ENCODE measurements at regions not wholly inside any gene's neighbourhood (a gene's known extent, or its start where the extent isn't known, plus 50 kb on each side); places are given as distances from the start of the nearest gene placed in this dataset.

DNA sequence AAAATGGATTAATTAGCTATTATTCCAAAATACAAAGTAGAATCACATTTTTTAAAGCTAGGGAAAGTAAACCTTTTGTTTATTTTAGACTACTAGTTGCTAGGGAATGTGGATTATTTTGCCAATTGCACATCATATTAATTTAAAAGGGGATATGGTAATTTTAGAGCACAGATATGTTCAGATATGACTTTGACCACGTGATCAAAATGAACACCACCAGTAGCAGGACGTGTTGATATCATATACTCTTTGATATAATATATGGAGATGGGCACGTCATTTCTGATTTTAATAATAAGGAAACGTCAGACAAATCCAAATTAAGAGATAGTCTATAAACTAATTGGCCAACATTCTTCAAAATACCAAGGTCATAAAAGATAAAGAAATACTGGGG is 1188.3 kb upstream of the CNTN5 start:
- no peak for DNase-seq

DNA sequence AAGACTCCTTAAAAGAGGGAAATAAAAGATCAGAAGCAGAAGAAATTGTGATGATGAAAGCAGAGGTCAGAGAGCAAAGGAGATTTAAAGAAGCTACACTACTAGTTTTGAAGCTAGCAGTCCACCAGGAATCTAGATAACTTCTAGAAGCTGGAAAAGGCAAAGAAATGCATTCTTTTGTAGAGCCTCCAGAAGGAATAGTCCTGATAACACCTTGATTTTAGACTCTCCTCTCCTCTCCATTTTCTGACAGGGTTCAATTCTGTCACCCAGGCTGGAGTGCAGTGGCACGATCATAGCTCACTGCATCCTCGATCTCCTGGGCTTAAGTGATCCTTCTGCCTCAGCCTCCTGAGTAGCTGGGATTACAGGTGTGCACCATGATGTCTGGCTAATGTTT is 1187.3 kb upstream of the CNTN5 start:
- no peak for DNase-seq

DNA sequence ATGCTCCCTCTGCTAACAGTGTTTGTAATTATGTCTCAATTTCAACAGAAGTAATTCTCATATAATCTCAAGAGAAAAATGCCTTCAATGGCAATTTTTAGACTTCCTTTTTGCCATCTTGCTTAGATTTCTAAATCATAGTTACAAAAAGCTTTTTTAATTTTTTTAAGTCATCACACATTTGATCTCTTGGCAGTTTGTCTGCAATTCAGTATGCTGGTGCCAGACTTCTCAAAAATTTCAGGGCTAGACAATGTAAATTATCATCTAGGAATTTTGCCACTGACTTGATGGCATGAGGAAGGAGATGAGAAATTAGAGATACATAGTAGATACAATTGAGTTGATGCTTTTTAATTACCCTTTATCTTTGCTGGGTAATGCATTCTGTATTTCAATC is 1176.7 kb upstream of the CNTN5 start:
- DNase-seq, result no peak

DNA sequence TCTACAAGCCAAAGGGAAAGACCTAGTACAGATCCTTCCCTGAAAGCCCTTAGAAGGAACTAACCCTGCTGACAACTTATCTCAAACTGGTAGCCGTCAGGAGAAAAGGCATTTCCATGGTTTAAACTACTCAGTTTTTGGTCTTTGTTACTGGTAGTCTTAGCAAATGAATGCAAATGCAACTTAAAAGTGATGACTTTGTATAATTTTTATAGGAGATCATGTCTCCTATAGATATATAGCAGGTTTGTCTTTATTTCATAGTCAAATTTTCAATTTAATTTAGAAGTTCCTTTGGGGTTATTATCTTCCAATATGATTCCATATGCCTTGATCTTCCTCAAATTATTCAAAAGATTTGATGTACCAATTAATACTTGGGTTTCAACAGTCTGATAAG is 1173.0 kb upstream of the CNTN5 start:
- no peak for DNase-seq

DNA sequence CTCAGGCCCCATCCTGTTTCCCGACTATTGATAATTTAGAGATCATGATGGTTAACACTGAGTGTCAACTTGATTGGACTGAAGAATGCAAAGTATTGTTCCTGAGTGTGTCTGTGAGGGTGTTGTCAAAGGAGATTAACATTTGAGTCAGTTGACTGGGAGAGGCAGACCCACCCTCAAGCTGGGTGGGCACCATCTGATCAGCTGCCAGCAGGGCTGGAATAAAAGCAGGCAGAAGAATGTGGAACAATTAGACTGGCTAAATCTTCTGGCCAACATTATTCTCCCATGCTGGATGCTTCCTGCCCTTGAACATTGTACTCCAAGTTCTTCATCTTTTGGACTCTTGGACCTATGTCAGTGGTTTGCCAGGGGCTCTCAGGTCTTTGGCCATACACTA is 1170.0 kb upstream of the CNTN5 start:
- no peak for DNase-seq

DNA sequence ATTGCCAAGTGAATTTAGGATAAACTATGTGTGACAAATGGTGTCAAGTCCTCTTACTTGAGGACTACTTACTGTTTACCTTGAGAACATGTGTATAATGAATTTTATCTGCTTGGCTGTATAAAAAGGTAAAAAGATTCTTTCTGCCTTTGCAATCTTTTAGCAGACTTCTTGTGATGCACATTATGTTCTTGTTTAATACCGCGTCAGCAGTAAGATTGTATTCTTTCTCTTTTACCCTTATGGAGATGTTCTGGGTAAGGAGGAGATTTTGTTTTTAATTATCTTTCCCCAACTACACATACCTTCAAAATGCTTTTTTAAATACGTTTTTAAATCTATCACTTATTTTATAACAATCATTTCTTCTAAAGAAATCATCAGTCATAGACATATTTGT is 1166.4 kb upstream of the CNTN5 start:
- DNase-seq, result no peak

DNA sequence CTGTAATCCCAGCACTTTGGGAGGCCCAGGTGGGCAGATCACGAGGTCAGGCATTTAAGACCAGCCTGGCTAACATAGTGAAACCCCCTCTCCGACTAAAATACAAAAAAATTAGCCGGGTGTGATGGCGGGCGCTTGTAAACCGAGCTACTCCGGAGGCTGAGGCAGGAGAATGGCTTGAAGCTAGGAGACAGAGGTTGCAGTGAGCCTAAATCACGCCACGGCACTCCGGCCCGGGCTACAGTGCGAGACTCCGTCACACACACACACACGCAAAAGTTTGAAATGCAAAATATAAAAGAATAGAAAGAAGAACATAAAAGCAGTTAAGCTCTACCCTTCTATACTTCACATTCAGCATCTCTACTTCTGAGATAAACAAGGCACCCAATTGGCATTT is 1165.9 kb upstream of the CNTN5 start:
- DNase-seq, result no peak

DNA sequence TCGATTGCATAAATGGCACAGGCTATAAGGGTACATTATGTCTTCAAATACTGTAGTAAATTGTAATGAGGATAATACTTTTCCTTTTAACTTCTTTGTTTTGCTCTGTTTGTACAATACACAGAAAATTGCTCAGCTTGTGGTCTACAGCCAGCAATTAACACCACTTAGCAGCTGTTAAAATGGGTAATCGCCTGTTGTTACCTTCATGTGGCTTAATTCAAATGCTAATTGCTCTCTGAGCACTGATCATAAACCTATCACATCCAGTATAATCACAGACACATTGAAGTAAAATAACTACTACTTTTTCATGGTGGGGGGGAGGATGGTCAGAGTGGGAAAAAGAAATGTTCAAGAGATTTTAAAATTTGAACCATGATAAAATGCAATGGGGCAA is 1164.1 kb upstream of the CNTN5 start:
- no peak for DNase-seq

DNA sequence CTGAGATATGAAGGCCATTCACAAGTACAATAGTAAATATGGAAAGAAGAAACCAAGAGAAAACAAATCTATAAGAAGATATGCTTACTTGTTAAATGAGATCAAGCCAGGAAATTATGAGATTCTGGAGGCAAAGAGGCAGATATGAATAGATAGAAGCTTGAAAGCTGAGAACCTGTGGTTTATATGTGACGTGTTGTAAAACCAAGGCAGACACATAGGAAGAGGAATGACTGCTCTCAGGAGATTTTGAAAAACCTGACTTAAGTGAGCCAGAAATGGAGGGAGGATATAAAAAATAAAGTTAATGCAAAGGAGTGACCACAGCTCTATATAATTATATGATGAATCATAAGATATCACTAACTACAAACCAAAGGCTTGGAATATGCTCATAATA is 1160.5 kb upstream of the CNTN5 start:
- no peak for DNase-seq

DNA sequence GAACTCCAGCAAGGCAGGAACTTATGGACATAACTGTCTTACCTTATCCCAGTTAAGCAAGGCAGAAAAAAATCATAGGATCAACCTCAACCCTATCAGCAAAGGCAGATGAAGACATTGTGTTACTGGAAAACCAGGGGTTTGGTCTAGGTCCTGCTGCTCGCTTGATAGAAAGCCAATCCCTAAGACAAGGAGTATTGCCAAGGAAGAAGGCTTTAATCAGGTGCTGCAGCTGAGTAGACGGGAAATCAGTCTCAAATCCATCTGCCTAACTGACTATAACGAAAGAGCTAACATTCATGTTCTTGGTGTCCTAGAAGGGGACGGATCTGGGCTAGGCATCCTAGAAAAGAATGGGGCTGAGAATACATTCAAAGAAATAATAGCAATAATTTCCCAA is 1158.7 kb upstream of the CNTN5 start:
- no peak for DNase-seq

DNA sequence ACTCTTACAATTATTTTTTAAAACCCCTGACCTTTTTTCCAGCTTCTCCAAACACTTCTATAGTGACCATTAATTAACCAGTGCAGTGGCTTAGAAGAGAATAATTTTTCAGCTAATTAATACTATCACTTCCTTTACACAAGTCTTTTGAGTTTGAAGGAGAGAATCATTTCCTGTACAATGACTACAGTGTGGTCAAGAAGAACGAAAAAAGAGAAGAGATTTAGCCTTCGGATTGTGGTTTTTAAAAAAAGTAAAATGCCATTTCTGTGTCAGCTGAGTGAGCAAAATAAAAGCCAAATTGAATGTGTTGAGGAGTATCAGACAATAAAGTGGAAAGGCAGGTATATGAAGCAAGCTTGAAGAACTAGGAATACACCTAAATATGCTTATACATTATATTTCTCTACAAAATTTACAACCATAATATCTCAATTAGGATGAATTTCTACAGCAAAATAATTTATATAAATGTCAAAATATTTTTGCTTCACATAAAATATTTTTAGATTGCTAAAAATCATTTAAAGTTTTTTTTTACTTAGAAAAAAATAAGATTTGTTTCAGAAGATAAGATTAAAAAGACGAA is 1155.2 kb upstream of the CNTN5 start:
- DNase-seq, result no peak

DNA sequence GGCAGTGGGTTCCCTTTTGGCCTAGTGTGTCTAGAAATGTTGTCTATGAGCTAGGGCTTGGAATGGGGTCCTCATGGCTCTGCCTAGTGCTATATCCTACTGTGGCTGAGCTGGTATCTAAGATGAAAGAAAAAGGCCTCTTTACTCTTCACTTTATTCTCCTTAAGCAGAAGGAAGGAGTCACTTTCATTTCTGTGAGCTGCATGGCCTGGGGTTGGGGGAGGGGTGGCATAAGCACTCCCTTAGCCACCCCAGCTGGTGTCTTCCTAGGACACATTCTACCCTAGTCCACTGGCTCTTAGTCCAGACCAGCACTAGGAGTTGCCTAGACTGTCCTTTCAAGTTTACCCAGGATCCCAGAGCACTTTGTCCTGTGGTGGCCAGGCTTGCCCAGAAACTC is 1148.9 kb upstream of the CNTN5 start:
- DNase-seq, result no peak

DNA sequence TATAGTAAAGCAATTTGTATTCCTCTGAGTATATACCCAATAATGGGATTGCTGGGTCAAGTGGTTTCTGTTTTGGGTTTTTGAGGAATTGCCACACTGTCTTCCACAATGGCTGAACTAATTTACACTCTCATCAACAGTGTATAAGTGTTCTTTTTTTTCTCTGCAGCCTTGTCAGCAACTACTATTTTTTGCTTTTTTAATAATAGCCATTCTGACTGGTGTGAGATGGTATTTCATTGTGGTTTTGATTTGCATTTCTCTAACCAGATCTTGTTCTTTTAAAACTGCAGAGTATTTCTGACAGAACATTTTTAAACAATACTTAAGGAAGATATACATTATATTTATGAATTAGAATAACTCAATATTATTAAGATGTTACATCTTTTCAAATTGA is 1140.5 kb upstream of the CNTN5 start:
- DNase-seq, result no peak

DNA sequence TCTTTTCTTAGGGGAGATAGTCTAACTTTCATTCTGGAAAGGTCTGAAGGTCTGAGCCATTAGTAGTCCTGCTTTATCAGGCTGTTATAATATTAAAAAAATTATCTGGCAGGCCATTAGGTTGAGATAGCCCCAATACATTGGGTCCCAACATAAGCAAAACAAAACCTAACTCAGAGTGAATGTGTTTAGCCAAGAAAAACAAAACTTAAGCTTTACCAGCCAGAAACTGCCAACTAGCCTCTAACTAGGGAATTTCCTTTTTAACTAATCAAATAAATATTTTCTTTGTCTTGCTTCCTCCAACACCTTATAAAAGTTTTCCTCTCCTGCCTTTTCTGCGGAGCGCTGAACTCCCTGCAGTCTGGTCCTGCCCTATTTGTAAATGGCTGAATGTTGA is 1137.7 kb upstream of the CNTN5 start:
- no peak for DNase-seq

DNA sequence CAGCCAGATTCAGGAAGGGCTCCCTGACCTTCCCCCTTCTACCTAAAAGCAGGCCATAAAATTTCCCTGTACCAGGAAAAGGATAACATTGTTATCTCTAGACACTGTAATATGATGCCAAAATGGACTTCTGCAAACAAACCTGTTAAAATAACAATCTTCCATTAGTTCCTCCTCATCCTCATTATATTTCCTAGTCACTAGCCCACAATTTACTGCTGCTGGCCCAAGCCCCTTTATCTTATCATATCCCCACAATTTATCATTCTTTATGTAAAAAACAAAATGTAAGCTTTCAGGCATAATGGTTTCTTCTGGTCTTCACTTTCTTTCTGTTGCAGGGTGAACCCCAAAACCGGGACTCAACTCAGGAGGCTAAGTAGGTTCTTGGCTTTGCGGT is 1132.1 kb upstream of the CNTN5 start:
- DNase-seq, result no peak

DNA sequence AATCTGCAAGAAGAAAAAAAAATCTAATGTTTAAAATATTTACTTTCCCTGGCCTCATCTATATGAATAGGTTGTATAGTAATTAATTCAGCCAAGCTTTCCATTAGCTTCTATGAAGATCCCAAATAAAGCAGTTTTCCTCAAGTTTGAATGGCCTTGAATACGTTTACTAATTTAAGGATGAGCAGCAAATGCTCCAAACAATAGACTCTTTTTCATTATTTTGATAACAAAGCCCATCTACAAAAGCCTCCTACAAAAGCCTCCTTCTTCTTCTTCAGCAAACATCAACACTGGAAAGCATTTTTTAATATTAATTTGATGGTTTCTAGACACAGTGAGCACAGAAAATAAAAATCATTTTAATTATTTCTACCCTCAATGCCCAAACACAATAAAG is 1130.3 kb upstream of the CNTN5 start:
- DNase-seq, result no peak

DNA sequence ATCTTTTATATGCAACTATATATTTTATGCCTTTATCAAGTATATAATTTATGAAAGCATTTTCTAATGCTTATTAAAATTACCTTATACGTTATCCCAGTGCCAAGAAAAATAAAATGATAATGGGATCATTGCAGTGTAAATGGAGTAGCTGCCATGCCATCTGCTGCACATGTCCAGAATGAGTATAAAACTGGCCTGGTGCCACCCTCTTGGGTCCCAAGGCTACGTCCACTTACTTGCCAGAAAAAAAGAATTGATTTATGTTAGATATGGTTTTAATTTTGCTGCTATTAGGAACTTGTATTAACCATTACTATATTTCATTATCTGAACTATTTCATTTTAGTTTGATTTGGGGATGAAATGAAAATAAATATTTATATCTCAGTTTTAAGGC is 1127.1 kb upstream of the CNTN5 start:
- no peak for DNase-seq

DNA sequence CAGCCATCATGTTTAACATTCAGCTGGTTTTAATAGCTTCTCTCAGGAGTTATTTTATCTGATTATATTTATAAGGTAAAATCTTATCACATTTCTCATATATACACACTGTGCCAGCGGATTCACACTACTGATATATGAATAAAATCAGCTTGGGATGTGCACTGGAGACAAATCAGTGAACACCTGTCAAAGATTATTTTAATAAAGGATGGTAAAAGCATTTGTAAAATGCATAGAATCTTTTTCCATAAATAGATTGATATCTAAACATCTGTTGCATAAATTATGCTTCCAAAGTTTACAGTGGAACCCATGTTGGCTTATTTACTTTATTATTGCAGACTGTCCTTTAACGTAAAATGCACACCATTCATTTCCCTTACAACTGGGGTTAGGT is 1125.8 kb upstream of the CNTN5 start:
- DNase-seq, result no peak

DNA sequence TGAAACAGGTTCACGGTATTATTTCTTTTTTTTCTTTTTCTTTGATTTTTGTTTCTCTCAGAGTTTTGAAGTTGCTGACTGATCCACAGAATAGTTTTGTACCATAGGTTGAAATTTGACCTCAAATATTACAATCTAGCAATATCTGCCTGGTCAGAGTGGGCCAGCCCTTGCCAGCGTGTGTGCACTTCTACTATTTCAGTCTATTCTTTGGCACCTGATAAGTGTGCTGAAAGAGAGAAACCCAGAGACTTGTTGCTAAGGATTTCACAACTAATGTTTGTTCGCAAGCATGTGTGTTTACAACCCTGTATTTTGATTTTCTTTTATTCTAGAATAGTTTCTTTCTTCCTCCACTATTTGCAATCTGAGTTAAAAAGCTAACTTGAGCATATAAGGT is 1125.2 kb upstream of the CNTN5 start:
- no peak for DNase-seq

DNA sequence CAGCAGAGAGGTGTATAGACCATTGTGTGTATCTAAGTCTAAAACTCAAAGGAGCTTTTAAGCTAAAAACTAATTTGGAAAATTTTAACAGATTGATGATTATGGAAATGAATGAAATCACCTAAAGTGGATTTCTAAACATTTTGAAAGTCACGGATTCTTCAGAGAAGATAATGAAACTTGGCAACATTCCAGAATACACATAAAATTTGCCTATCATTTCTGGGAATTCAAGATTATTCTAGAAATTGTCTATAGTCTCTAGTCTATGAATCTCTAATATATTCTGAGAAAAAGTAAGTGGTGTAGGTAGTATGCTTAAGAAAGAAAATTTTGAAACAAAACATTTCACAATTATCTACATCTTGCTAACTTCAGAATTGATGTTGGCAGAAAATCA is 1117.9 kb upstream of the CNTN5 start:
- DNase-seq, result no peak

DNA sequence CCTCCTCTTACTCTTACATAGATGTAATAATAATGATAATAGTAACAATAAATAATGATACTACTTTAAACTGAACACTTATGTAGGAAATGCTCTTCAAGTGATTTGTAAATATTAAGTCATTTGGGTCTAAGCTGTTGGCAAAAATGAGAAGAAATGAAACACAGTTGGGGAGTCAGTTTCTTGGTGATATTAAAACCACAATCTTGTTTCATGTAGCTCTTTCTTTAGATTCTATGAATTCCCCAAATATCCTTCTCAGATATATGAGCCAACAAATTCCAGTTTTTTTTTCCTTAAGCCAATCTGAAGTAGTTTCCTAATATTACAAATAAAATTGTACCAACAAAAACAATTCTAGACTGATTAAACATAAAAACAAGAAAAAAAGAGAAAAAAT is 1115.6 kb upstream of the CNTN5 start:
- DNase-seq, result no peak

DNA sequence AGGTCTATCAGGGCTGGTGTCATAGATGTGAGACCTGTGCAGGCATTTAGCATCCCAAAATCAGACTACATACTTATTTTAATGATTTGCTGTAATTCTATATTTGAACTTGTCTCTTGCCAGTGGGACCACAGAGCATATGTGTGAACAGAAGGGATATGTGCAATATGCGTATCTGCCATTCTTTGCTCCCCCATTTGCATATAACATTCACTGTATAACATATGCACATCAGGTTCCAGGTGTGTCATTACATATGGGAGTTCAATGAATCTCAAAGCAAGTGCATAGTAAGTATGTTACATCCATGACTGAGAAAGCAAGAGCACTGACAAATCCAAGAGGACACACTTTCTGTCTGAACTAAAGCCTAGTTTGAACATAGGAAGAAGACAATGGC is 1115.1 kb upstream of the CNTN5 start:
- no peak for DNase-seq

DNA sequence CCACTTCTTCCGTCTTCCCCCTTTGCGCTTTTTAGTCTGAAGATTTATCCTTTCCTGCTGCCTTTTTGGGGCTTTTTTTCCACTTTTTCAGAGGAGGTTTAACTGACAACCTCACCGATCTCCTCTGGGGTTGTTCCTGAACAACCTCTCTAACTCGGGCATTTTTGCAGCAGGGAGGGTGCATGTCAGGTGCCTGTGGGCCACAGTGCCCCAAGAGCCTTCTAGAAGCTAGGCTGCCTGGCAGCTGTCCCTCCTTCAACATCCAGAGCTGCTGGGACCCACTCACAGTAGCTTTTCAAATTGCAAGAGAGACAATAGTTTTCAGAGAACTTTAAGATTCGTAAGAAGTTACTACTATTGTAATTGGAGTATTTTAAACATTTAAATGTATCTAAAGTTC is 1112.4 kb upstream of the CNTN5 start:
- DNase-seq, result no peak

DNA sequence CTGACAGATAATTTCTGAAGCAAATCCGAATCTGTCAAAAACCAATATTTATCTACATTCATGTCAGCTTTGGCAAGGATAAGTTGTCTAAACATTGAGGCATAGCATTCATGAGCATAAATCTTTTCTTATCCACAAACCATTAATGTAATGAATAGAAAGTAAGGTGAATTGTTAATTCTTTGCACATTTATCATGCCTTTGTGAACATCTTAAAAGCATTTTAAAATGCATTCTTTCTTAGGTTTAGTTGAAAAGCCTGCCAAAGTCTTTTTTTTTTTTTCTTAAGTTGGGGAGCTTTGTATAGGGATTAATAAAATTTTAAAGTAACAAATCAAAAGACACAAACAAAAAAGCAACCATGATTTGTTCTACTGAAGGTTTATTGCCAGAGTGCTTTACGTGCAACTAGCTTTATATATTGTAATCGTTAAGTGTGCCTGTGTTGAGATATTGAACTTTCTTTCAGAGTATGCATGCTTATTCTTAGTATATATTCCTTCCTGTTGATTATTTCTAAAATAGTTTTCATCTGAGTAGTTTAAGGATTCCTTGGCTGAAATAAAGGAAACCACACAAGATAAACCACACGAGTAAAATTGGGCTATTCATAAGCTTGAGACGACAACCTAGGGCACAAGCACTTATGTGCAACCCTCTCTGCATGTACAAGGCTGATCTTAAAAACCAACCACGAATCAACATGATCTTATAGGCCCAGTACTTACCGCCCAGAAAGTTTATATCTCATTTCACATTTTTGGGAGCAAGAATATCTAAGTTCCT is 1110.9 kb upstream of the CNTN5 start:
- DNase-seq, result no peak

DNA sequence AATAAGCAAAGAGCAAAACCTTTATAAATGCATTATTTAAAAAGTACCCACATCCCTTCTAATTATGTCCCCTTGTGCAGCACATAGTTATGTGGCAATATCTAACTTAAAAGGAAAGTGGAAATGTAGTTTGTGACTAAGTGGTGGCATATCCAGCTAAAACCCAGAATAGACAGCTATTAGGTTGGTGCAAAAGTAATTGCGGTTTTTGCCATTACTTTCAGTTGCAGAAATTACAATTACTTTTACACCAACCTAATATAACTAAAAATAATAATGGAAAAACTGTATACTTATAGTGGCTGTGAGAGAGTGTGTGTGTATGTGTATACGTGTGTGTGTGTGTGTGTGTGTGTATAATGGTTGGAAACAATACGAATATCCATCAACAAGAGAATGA is 1108.1 kb upstream of the CNTN5 start:
- no peak for DNase-seq

Data from NCI-H1694 treated with DMSO at 0.1 percent for 48 hours (cell line).